ENCODE measurements at regions not wholly inside any gene's neighbourhood (a gene's known extent, or its start where the extent isn't known, plus 50 kb on each side); places are given as distances from the start of the nearest gene placed in this dataset.

DNA sequence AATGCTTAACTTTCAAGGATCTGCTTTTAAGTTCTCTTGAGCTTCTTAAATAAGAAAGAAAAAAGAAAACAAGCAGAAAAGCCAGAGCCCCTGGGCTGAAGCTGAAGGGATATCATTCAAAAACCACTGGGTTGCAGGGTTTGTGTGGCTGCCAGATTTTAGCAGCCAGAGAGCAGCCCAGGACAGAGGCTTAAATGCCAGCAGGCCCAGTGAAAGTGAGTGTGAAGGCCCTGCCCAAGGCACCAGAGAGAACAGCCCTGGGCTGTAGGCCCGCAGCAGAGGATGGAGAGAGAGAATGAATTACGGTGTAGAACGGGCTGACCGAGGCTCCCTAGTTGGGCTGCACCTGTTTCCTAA is 106.3 kb upstream of the BOC start:
- Histone ChIP-seq H3K4me2 (0 out of 22 replicates have a peak overlapping the region, but pooled peaks of 1 of the 11 experiments have one; percentile 8), H3K27ac (no peak overlapping the region), H3K4me3 (no peak overlapping the region)

DNA sequence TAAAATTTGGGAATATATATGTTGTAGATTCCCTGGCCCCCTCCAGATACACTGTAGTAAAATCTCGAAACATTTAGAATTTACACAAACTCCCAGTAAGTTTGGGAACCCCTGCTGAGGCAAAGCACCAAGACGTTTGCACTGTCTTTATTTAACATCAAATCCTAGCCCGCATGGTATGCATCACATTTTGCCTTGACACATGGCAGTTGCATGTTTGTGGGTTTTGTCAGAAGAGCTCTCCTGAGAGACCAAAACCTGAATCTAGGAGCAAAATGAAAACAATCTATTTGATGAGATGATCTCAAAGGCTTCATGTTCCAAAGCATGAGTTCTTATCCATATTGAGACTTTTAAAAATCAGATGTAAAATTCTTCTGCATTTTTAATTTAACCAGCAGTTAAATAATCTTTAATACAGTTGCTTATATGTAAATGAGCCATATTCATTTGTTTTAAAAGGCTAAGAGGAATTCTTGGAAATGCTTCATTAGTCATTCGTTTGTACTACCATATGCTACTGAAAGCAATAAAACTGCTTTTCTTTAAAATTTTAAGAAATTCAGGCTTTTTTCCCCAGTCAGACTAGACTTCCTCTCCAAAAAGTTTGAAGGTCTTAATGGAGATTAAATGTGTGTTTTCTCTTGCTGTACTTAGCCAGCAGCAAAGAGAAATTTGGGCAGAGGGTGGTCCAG is 105.2 kb upstream of the BOC start:
- no peak overlapping the region for H3K9ac ChIP-seq
- H3K27me3 ChIP-seq = no peaks in the 10 kb centered on the region
- no peaks in the 10 kb centered on the region for H3K36me3 ChIP-seq
- H3K4me2 ChIP-seq = no peak overlapping the region
- no peak overlapping the region for H3K4me3 ChIP-seq
- no peaks in the 10 kb centered on the region for H4K20me1 ChIP-seq
- no peak for TF ChIP-seq Cebpa-rat (IDR thresholded peaks at IDR 0.05)
- no peaks in the 10 kb centered on the region for H3K9me3 ChIP-seq (replicated peaks in 1 of 11)
- peaks cover 0 to 24% (median 0%) of the 10 kb centered on the region in 10 experiments; a peak in 7 of 20 replicates for H3K4me1 ChIP-seq
- no peak overlapping the region for H3K27ac ChIP-seq

More for the DNA sequence above, 106.3 kb upstream of the BOC start:
- Histone ChIP-seq H3K36me3 (no peaks in the 10 kb centered on the region), H3K9me3 (replicated peaks in 1 of 11) (peaks cover 0 to 3% (median 0%) of the 10 kb centered on the region in 11 experiments; a peak in 2 of 22 replicates), H3K4me1 (peaks cover 0 to 24% (median 0%) of the 10 kb centered on the region in 10 experiments; a peak in 7 of 20 replicates), H3K27me3 (no peaks in the 10 kb centered on the region), H3K9ac (no peak overlapping the region), H4K20me1 (no peaks in the 10 kb centered on the region)
- TF ChIP-seq Cebpa-rat (IDR thresholded peaks at IDR 0.05) = no peak

DNA sequence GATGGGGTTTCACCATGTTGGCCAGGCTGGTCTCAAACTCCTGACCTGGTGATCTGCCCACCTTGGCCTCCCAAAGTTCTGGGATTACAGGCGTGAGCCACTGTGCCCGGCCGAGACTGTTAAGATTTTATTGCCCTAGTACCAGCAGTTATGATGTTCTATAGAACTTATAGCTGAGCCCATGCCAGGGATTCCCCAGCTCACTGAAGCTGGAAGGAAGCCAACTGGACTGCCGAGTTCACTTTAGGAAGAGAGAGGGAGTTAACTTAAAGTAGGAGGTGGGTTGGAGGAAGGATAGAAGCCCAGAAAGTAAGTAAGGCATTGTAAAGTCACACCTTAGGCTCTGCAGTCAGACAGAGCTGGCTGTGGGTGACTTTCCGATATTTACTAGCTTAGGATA is 101.1 kb upstream of the BOC start:
- H3K4me2 ChIP-seq = no peak overlapping the region
- TF ChIP-seq Cebpa-rat (IDR thresholded peaks at IDR 0.05) = no peak
- H3K9ac ChIP-seq = no peak overlapping the region
- no peaks in the 10 kb centered on the region for H3K36me3 ChIP-seq
- no peaks in the 10 kb centered on the region for H4K20me1 ChIP-seq
- no peak overlapping the region for H3K4me3 ChIP-seq
- no peak overlapping the region for H3K27ac ChIP-seq
- no peaks in the 10 kb centered on the region for H3K27me3 ChIP-seq
- no peaks in the 10 kb centered on the region for H3K4me1 ChIP-seq
- H3K9me3 ChIP-seq (replicated peaks in 1 of 11) = no peaks in the 10 kb centered on the region

GRCh38 chr3:113111011-113111707 is 100.2 kb upstream of the BOC start:
- H3K27me3 ChIP-seq = no peaks in the 10 kb centered on the region
- H3K4me3 ChIP-seq = no peak overlapping the region
- TF ChIP-seq Cebpa-rat (IDR thresholded peaks at IDR 0.05) = no peak
- H3K4me2 ChIP-seq = no peak overlapping the region
- no peaks in the 10 kb centered on the region for H3K36me3 ChIP-seq
- no peak overlapping the region for H3K9ac ChIP-seq
- H3K27ac ChIP-seq = no peak overlapping the region
- H3K4me1 ChIP-seq = no peaks in the 10 kb centered on the region
- H4K20me1 ChIP-seq = no peaks in the 10 kb centered on the region
- H3K9me3 ChIP-seq (replicated peaks in 1 of 11) = no peaks in the 10 kb centered on the region

GRCh38 chr3:113113361-113113760 is 98.0 kb upstream of the BOC start:
- no peaks in the 10 kb centered on the region for H3K36me3 ChIP-seq
- no peaks in the 10 kb centered on the region for H3K9me3 ChIP-seq (replicated peaks in 1 of 11)
- no peak for TF ChIP-seq Cebpa-rat (IDR thresholded peaks at IDR 0.05)
- no peaks in the 10 kb centered on the region for H3K4me1 ChIP-seq
- no peak overlapping the region for H3K27ac ChIP-seq
- H3K4me3 ChIP-seq = no peak overlapping the region
- no peak overlapping the region for H3K4me2 ChIP-seq
- H3K27me3 ChIP-seq = no peaks in the 10 kb centered on the region
- no peak overlapping the region for H3K9ac ChIP-seq
- H4K20me1 ChIP-seq = no peaks in the 10 kb centered on the region

DNA sequence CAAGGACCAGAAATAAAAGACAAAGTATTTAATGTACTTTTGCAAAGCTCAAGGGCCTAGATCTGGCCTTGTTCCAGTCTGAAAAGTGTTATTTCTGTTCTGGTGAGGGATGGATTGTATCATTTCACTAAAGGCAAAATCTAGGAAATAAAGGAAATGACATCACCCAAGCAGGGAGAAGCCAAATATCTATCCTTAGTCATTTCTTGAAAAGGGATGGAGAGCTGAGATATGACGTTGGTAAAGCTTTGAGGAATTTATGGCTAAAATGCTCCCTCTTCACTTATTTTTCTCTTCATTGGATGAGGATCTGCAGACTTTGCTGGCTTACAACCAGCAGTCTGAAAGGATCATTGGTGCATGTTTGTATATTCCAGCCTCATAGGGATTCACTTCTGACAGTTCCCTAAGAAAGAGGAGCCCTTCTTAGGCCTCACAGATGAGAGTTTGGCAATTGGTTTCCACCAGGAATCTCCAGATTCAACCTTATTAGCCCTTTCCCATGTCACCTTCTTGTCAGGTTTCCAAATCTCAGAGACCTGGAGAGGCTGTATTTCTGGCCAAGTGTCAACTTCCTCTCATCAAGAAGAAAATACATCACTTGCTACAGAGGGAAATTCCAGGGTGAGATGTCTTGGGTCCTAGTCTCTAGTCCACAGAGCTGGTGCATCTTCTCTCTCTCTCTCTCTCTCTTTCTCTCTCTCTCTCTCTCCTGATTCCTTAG is 93.7 kb upstream of the BOC start:
- Histone ChIP-seq H3K9ac (no peak overlapping the region), H3K27me3 (no peaks in the 10 kb centered on the region), H3K4me3 (no peak overlapping the region), H3K4me2 (no peak overlapping the region), H3K9me3 (replicated peaks in 1 of 11) (no peaks in the 10 kb centered on the region), H3K27ac (no peak overlapping the region), H4K20me1 (no peaks in the 10 kb centered on the region), H3K36me3 (no peaks in the 10 kb centered on the region), H3K4me1 (no peaks in the 10 kb centered on the region)
- TF ChIP-seq Cebpa-rat (IDR thresholded peaks at IDR 0.05) = no peak

GRCh38 chr3:113118336-113118735 is 93.0 kb upstream of the BOC start:
- H4K20me1 ChIP-seq = no peaks in the 10 kb centered on the region
- no peaks in the 10 kb centered on the region for H3K27me3 ChIP-seq
- H3K4me2 ChIP-seq = no peak overlapping the region
- TF ChIP-seq Cebpa-rat (IDR thresholded peaks at IDR 0.05) = no peak
- no peak overlapping the region for H3K9ac ChIP-seq
- no peak overlapping the region for H3K27ac ChIP-seq
- H3K36me3 ChIP-seq = no peaks in the 10 kb centered on the region
- no peaks in the 10 kb centered on the region for H3K4me1 ChIP-seq
- H3K4me3 ChIP-seq = no peak overlapping the region
- H3K9me3 ChIP-seq (replicated peaks in 1 of 11) = no peaks in the 10 kb centered on the region

DNA sequence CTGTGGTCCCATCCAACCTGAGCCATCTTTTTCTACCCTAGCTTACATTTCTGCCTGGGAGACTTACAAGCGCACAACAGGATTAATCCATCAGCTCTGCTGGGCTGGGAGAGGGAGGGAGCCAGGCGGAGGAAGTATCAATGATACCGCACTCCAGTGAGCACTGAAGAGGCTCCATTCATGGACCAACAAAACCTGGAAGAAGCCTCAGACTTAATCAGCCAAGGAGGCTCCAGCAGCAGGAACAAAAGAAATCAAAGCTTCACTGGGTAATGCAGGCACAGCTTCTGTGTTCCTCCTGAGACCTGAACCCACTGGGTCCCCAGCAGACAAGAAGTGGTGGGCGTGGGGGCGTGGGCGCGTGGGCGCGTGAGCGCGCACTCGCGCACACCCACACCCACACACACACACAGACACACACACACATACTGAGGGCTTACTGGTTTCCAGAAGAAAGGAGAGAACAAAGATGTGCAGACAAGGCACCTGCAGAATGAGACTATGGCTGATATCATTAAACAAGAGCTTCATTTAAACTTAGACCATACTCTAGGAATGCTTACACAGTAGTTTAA is 87.0 kb upstream of the BOC start:
- Histone ChIP-seq H3K27me3 (no peaks in the 10 kb centered on the region), H3K9me3 (replicated peaks in 1 of 11) (no peaks in the 10 kb centered on the region), H4K20me1 (no peaks in the 10 kb centered on the region), H3K4me1 (no peaks in the 10 kb centered on the region), H3K27ac (no peak overlapping the region), H3K4me2 (no peak overlapping the region), H3K4me3 (no peak overlapping the region), H3K36me3 (no peaks in the 10 kb centered on the region), H3K9ac (no peak overlapping the region)
- TF ChIP-seq Cebpa-rat (IDR thresholded peaks at IDR 0.05) = no peak

DNA sequence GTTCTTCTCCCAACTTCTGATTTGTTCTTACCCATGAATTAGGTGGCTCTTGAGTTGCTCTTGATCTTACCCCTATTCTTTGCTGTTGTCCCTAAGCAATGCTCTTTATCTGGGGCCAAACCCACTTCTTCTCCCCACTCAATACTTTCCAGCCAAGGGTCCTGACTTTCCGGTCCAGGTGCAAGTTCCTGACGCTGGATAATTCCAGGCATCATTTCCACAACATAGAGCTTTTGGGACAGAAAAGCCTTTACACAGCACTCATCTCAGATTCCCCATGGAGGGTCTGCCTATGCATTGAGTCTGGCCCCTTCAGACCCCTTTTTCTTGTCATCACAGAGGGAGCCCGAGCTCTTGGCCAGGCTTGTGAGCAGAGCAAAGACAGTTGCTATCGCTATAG is 85.4 kb upstream of the BOC start:
- no peaks in the 10 kb centered on the region for H3K36me3 ChIP-seq
- no peaks in the 10 kb centered on the region for H4K20me1 ChIP-seq
- H3K4me3 ChIP-seq = no peak overlapping the region
- no peaks in the 10 kb centered on the region for H3K4me1 ChIP-seq
- no peaks in the 10 kb centered on the region for H3K9me3 ChIP-seq (replicated peaks in 1 of 11)
- no peak overlapping the region for H3K4me2 ChIP-seq
- H3K9ac ChIP-seq = no peak overlapping the region
- no peak for TF ChIP-seq Cebpa-rat (IDR thresholded peaks at IDR 0.05)
- H3K27ac ChIP-seq = no peak overlapping the region
- H3K27me3 ChIP-seq = no peaks in the 10 kb centered on the region

Measured in BLaER1 treated with 17β-estradiol and CSF1 and Interleukin-3, amounts not matched to agents 10 nM and 100 nM (cell line).